ENCODE measurements at regions not wholly inside any gene's neighbourhood (a gene's known extent, or its start where the extent isn't known, plus 50 kb on each side); places are given as distances from the start of the nearest gene placed in this dataset.

DNA sequence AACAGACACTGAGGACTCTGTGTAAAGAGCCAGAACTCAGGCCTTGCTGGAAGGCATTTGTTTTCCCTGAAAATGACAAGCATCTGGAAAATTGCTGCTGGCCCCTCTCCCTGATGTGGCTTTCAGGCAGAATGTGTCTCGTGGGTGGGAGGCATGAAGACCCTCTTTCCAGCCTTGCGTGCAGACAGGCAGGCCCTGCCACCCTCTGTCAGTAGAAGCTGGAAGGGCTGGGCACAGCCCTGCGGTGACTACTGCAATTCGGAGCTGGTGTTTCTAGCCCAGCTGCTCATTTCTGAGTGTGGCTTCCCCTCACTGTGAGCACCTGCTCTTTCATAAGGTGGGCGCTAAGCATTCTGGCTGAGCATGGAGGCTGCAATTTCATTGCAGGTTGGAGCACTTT lies 349.9 kb downstream of the PTPRU start (continued):
- TF ChIP-seq, protein P1, sequence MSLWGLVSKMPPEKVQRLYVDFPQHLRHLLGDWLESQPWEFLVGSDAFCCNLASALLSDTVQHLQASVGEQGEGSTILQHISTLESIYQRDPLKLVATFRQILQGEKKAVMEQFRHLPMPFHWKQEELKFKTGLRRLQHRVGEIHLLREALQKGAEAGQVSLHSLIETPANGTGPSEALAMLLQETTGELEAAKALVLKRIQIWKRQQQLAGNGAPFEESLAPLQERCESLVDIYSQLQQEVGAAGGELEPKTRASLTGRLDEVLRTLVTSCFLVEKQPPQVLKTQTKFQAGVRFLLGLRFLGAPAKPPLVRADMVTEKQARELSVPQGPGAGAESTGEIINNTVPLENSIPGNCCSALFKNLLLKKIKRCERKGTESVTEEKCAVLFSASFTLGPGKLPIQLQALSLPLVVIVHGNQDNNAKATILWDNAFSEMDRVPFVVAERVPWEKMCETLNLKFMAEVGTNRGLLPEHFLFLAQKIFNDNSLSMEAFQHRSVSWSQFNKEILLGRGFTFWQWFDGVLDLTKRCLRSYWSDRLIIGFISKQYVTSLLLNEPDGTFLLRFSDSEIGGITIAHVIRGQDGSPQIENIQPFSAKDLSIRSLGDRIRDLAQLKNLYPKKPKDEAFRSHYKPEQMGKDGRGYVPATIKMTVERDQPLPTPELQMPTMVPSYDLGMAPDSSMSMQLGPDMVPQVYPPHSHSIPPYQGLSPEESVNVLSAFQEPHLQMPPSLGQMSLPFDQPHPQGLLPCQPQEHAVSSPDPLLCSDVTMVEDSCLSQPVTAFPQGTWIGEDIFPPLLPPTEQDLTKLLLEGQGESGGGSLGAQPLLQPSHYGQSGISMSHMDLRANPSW (CRISPR knock-in tag; IDR thresholded peaks at IDR 0.05; ENCODE audit: borderline replicate concordance): no peak
- TF ChIP-seq ZNF337 (CRISPR knock-in tag; IDR thresholded peaks at IDR 0.05; ENCODE audit: borderline replicate concordance, low read depth) (no peak), FOSL2 (CRISPR knock-in tag; IDR thresholded peaks at IDR 0.05) (no peak)

DNA sequence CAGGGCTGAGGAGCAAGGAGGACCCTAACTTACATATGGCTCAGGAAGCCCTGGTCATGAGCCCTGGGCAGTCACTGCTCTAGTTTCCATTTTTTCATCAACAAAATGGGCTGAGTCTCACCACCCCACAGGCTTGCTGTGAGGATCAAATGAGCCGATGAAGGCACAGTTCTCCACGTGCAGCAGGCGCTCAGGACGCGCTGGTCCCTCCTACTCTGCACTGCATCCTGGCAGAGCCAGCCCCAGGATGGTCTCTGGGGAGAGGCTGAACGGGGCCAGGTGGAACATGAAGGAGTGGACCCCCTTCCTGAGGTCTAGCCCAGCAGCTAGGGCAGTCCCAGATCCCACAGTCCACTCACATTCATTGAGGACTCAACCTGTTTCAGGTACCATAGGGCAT lies 349.3 kb downstream of the PTPRU start:
- DNase-seq (ENCODE audit: low spot score) (no peak), FAIRE-seq (no peak), ATAC-seq (no peak)
- Histone ChIP-seq H3K36me3 (replicated peaks in 1 of 2; ENCODE audit: control insufficient read depth in 1 of 2, insufficient read depth in 2 of 2, low read length in 2 of 2) (no peaks in the 10 kb centered on the region), H2AFZ (ENCODE audit: low read length) (no peak overlapping the region), H3K9me3 (ENCODE audit: low read length) (no peaks in the 10 kb centered on the region), H3K27me3 (ENCODE audit: control insufficient read depth in 1 of 2, insufficient read depth in 2 of 2, low read length in 2 of 2) (no peaks in the 10 kb centered on the region), H3K9ac (ENCODE audit: insufficient read depth, low read depth, low read length) (no peak overlapping the region), H3K4me1 (ENCODE audit: insufficient read depth, low read length) (no peaks in the 10 kb centered on the region), H3K27ac (ENCODE audit: extremely low read length, insufficient read depth, low read length) (no peak overlapping the region), H3K4me2 (ENCODE audit: low read depth, low read length) (no peak overlapping the region), H4K20me1 (ENCODE audit: insufficient read depth, low read length) (no peaks in the 10 kb centered on the region), H3K79me2 (ENCODE audit: insufficient read depth, low read length) (no peaks in the 10 kb centered on the region), H3K4me3 (replicated peaks in 1 of 3; ENCODE audit: insufficient read depth in 1 of 3, low read depth in 2 of 3, low read length in 3 of 3) (no peak overlapping the region)
- CTCF ChIA-PET (ENCODE audit: low intra/inter-chr PET ratio, low total read pairs): no interaction called here
- BruUV-seq (replicated peaks): no TSS peak
- in situ Hi-C loops (cut with HindIII; ENCODE audit: extremely low pct_ligation_motif_present, low pct_unique_long_range_greater_than_20kb) (no loop called here), intact Hi-C loops (cut with micrococcal nuclease; ENCODE audit: unreplicated experiment) (no loop called here)
- POLR2A ChIA-PET: no interaction called here
- WGBS (ENCODE audit: low lambda C conversion rate): 17% methylated on average over 1 of the region's 6 CpGs
- TF ChIP-seq SMC3 (IDR thresholded peaks at IDR 0.05; ENCODE audit: low read length): no peak
- TF ChIP-seq MAF1 (CRISPR knock-in tag; IDR thresholded peaks at IDR 0.05; ENCODE audit: borderline replicate concordance): no peak
- TF ChIP-seq, protein P2, sequence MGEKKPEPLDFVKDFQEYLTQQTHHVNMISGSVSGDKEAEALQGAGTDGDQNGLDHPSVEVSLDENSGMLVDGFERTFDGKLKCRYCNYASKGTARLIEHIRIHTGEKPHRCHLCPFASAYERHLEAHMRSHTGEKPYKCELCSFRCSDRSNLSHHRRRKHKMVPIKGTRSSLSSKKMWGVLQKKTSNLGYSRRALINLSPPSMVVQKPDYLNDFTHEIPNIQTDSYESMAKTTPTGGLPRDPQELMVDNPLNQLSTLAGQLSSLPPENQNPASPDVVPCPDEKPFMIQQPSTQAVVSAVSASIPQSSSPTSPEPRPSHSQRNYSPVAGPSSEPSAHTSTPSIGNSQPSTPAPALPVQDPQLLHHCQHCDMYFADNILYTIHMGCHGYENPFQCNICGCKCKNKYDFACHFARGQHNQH (CRISPR knock-in tag; IDR thresholded peaks at IDR 0.05): no peak
- TF ChIP-seq, protein P3, sequence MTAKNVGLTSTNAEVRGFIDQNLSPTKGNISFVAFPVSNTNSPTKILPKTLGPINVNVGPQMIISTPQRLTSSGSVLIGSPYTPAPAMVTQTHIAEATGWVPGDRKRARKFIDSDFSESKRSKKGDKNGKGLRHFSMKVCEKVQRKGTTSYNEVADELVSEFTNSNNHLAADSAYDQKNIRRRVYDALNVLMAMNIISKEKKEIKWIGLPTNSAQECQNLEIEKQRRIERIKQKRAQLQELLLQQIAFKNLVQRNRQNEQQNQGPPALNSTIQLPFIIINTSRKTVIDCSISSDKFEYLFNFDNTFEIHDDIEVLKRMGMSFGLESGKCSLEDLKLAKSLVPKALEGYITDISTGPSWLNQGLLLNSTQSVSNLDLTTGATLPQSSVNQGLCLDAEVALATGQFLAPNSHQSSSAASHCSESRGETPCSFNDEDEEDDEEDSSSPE (CRISPR knock-in tag; IDR thresholded peaks at IDR 0.05): no peak
- TF ChIP-seq ARNT2 (CRISPR knock-in tag; IDR thresholded peaks at IDR 0.05; ENCODE audit: low read depth): no peak
- no peak for TF ChIP-seq TOE1 (CRISPR knock-in tag; IDR thresholded peaks at IDR 0.05)
- no peak for TF ChIP-seq ZNF543 (CRISPR knock-in tag; IDR thresholded peaks at IDR 0.05)
- TF ChIP-seq, protein P4, sequence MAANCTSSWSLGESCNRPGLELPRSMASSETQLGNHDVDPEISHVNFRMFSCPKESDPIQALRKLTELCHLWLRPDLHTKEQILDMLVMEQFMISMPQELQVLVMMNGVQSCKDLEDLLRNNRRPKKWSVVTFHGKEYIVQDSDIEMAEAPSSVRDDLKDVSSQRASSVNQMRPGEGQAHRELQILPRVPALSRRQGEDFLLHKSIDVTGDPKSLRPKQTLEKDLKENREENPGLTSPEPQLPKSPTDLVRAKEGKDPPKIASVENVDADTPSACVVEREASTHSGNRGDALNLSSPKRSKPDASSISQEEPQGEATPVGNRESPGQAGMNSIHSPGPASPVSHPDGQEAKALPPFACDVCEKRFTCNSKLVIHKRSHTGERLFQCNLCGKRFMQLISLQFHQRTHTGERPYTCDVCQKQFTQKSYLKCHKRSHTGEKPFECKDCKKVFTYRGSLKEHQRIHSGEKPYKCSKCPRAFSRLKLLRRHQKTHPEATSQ (CRISPR knock-in tag; IDR thresholded peaks at IDR 0.05; ENCODE audit: borderline replicate concordance): no peak
- no peak for TF ChIP-seq ZNF589 (CRISPR knock-in tag; conservative IDR thresholded peaks at IDR 0.05)
- TF ChIP-seq CREB1 (IDR thresholded peaks at IDR 0.05): no peak
- no peak for TF ChIP-seq CREB1 (CRISPR knock-in tag; IDR thresholded peaks at IDR 0.05)
- no peak for TF ChIP-seq ARID2 (CRISPR knock-in tag; IDR thresholded peaks at IDR 0.05; ENCODE audit: borderline replicate concordance)
- TF ChIP-seq, protein P5, sequence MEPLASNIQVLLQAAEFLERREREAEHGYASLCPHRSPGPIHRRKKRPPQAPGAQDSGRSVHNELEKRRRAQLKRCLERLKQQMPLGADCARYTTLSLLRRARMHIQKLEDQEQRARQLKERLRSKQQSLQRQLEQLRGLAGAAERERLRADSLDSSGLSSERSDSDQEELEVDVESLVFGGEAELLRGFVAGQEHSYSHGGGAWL (CRISPR knock-in tag; IDR thresholded peaks at IDR 0.05): no peak
- TF ChIP-seq MIER2 (CRISPR knock-in tag; IDR thresholded peaks at IDR 0.05): no peak
- no peak for TF ChIP-seq ATM (IDR thresholded peaks at IDR 0.05; ENCODE audit: borderline replicate concordance)
